SU-DHL-6 (cell line): ENCODE measurements at regions not wholly inside any gene's neighbourhood (a gene's known extent, or its start where the extent isn't known, plus 50 kb on each side); places are given as distances from the start of the nearest gene placed in this dataset.

Source experiments
- H2AFZ ChIP-seq: fragments of 200-600 bp; sonication (generic); 2 replicates; pipeline ENCODE4 v1.6.1; 2014; ENCODE audit warnings: low read depth, mild to moderate bottlenecking, moderate library complexity, mixed read lengths, antibody characterized with exemption, low read length; ENCODE audit not compliant: severe bottlenecking
- H3F3A ChIP-seq: fragments of 200-600 bp; shearing (Covaris generic); 2 replicates; pipeline ENCODE4 v1.6.0; 2016; ENCODE audit warnings: antibody characterized with exemption, mild to moderate bottlenecking; ENCODE audit not compliant: insufficient read depth
- H3K27ac ChIP-seq: fragments of 200-600 bp; sonication (generic); 2 replicates; pipeline ENCODE4 v1.5.1; 2016; ENCODE audit warnings: low read depth, mild to moderate bottlenecking, low read length, moderate library complexity, mixed read lengths
- H3K27me3 ChIP-seq: fragments of 200-600 bp; sonication (generic), shearing (Covaris generic); 2 replicates; pipeline ENCODE4 v1.6.0; 2014; ENCODE audit warnings: mild to moderate bottlenecking, low read length
- H3K36me3 ChIP-seq: fragments of 200-600 bp; sonication (generic); 2 replicates; pipeline ENCODE4 v1.6.1; 2014; ENCODE audit warnings: mild to moderate bottlenecking, low read length, mixed read lengths
- H3K4me2 ChIP-seq: fragments of 300-600, 200-600 bp; shearing (Covaris generic), sonication (generic); 2 replicates; pipeline ENCODE4 v1.6.0; 2014; ENCODE audit warnings: low read length, low read depth, mild to moderate bottlenecking; ENCODE audit not compliant: poor library complexity, severe bottlenecking
- H3K4me3 ChIP-seq: fragments of 200-600 bp; sonication (generic); 2 replicates; pipeline ENCODE4 v1.5.1; 2014; ENCODE audit warnings: antibody characterized with exemption, low read length, mild to moderate bottlenecking, mixed read lengths; ENCODE audit not compliant: insufficient read depth, poor library complexity, severe bottlenecking
- H3K79me2 ChIP-seq: fragments of 200-600 bp; sonication (generic); 2 replicates; pipeline ENCODE4 v1.6.1; 2014; ENCODE audit warnings: mild to moderate bottlenecking, low read length, moderate library complexity; ENCODE audit not compliant: insufficient read depth
- H3K9ac ChIP-seq: fragments of 200-600 bp; sonication (generic); 2 replicates; pipeline ENCODE4 v1.7.0; 2014; ENCODE audit warnings: mild to moderate bottlenecking, low read length
- H3K9me2 ChIP-seq: fragments of 200-600 bp; sonication (generic); replicated peaks from 2 replicates; pipeline ENCODE4 v1.6.1; 2014; ENCODE audit warnings: low read length; ENCODE audit not compliant: insufficient read depth
- H3K9me3 ChIP-seq: fragments of 200-600 bp; sonication (generic); 2 replicates; pipeline ENCODE4 v1.6.1; 2014; ENCODE audit warnings: low read length, mixed read lengths; ENCODE audit not compliant: insufficient read depth
- H4K20me1 ChIP-seq: fragments of 200-600 bp; sonication (generic); 2 replicates; pipeline ENCODE4 v1.6.1; 2014; ENCODE audit warnings: low read depth, mild to moderate bottlenecking, antibody characterized with exemption, low read length, moderate library complexity, mixed read lengths
- CTCF ChIP-seq: fragments of 200-600 bp; sonication (generic); IDR thresholded peaks from one replicate; pipeline ENCODE4 v1.5.1; 2017; ENCODE audit warnings: antibody characterized with exemption, mild to moderate bottlenecking, low read length, moderate library complexity; ENCODE audit not compliant: insufficient read depth, poor library complexity, severe bottlenecking
- EZH2phosphoT487 ChIP-seq: fragments of 200-600 bp; sonication (generic), shearing (Covaris generic); conservative IDR thresholded peaks from 2 replicates; pipeline ENCODE4 v1.6.1; 2018; ENCODE audit warnings: mild to moderate bottlenecking, antibody characterized with exemption, low read length, moderate library complexity, mixed read lengths

- Histone ChIP-seq H3K9me2 (no peaks in the 10 kb centered on the region), H3K9me3 (no peaks in the 10 kb centered on the region), H3K9ac (no peak overlapping the region), H3K79me2 (no peaks in the 10 kb centered on the region), H2AFZ (no peak overlapping the region), H3K36me3 (no peaks in the 10 kb centered on the region), H3K4me2 (no peak overlapping the region), H3K27ac (no peak overlapping the region), H3K4me3 (no peak overlapping the region), H3K27me3 (no peaks in the 10 kb centered on the region), H3F3A (no peaks in the 10 kb centered on the region), H4K20me1 (no peaks in the 10 kb centered on the region)
- TF ChIP-seq CTCF (no peak), EZH2phosphoT487 (no peak)
These were observed 681.1 kb downstream of the C12orf50 start for GRCh38 chr12:87348071-87348470.

- H2AFZ ChIP-seq = no peak overlapping the region
- TF ChIP-seq CTCF = no peak
- TF ChIP-seq EZH2phosphoT487 = no peak
These were observed 684.5 kb downstream of the C12orf50 start for GRCh38 chr12:87344699-87345098.

GRCh38 chr12:87338681-87339080, 690.5 kb downstream of the C12orf50 start:
- no peaks in the 10 kb centered on the region for H3K36me3 ChIP-seq
- no peaks in the 10 kb centered on the region for H3F3A ChIP-seq
- no peaks in the 10 kb centered on the region for H3K27me3 ChIP-seq
- no peak for TF ChIP-seq CTCF
- TF ChIP-seq EZH2phosphoT487 = no peak
- no peaks in the 10 kb centered on the region for H4K20me1 ChIP-seq
- no peak overlapping the region for H3K4me3 ChIP-seq
- H3K79me2 ChIP-seq = no peaks in the 10 kb centered on the region
- H3K9me3 ChIP-seq = no peaks in the 10 kb centered on the region
- H3K9ac ChIP-seq = no peak overlapping the region
- no peak overlapping the region for H2AFZ ChIP-seq
- no peaks in the 10 kb centered on the region for H3K9me2 ChIP-seq
- no peak overlapping the region for H3K27ac ChIP-seq
- H3K4me2 ChIP-seq = no peak overlapping the region

More at GRCh38 chr12:87344699-87345098, 684.5 kb downstream of the C12orf50 start:
- Histone ChIP-seq H3K27me3 (no peaks in the 10 kb centered on the region), H3K9me3 (no peaks in the 10 kb centered on the region), H3K4me2 (no peak overlapping the region), H4K20me1 (no peaks in the 10 kb centered on the region), H3F3A (no peaks in the 10 kb centered on the region), H3K9me2 (no peaks in the 10 kb centered on the region), H3K9ac (no peak overlapping the region), H3K4me3 (no peak overlapping the region), H3K27ac (no peak overlapping the region), H3K79me2 (no peaks in the 10 kb centered on the region), H3K36me3 (no peaks in the 10 kb centered on the region)
